ENCODE measurements at regions not wholly inside any gene's neighbourhood (a gene's known extent, or its start where the extent isn't known, plus 50 kb on each side); places are given as distances from the start of the nearest gene placed in this dataset.

- no peaks in the 10 kb centered on the region for H3K9me3 Mint-ChIP-seq
- DNase-seq (ENCODE audit: low spot score in 2 of 2, unreplicated experiment in 2 of 2), result no peak
- TF ChIP-seq, protein P1, sequence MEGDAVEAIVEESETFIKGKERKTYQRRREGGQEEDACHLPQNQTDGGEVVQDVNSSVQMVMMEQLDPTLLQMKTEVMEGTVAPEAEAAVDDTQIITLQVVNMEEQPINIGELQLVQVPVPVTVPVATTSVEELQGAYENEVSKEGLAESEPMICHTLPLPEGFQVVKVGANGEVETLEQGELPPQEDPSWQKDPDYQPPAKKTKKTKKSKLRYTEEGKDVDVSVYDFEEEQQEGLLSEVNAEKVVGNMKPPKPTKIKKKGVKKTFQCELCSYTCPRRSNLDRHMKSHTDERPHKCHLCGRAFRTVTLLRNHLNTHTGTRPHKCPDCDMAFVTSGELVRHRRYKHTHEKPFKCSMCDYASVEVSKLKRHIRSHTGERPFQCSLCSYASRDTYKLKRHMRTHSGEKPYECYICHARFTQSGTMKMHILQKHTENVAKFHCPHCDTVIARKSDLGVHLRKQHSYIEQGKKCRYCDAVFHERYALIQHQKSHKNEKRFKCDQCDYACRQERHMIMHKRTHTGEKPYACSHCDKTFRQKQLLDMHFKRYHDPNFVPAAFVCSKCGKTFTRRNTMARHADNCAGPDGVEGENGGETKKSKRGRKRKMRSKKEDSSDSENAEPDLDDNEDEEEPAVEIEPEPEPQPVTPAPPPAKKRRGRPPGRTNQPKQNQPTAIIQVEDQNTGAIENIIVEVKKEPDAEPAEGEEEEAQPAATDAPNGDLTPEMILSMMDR (IDR thresholded peaks at IDR 0.05; ENCODE audit: unreplicated experiment), result no peak
- no peaks in the 10 kb centered on the region for H3K4me1 Mint-ChIP-seq
- no peaks in the 10 kb centered on the region for H3K36me3 Mint-ChIP-seq
- H3K4me3 Mint-ChIP-seq, result no peak overlapping the region
- H3K27me3 Mint-ChIP-seq (ENCODE audit: low read depth), result peaks cover 3% of the 10 kb centered on the region
- no peak overlapping the region for H3K27ac Mint-ChIP-seq
Measured at GRCh38 chr6:40963019-40963418, 76.0 kb downstream of the UNC5CL start.

- Mint-ChIP-seq H3K4me1 (no peaks in the 10 kb centered on the region), H3K27me3 (ENCODE audit: low read depth) (peaks cover 3% of the 10 kb centered on the region), H3K27ac (no peak overlapping the region), H3K4me3 (no peak overlapping the region), H3K9me3 (no peaks in the 10 kb centered on the region), H3K36me3 (no peaks in the 10 kb centered on the region)
- DNase-seq (ENCODE audit: low spot score in 2 of 2, unreplicated experiment in 2 of 2), result no peak
- TF ChIP-seq, protein P1 (IDR thresholded peaks at IDR 0.05; ENCODE audit: unreplicated experiment), result no peak
Measured at GRCh38 chr6:40962241-40962640, 76.8 kb downstream of the UNC5CL start.

DNA sequence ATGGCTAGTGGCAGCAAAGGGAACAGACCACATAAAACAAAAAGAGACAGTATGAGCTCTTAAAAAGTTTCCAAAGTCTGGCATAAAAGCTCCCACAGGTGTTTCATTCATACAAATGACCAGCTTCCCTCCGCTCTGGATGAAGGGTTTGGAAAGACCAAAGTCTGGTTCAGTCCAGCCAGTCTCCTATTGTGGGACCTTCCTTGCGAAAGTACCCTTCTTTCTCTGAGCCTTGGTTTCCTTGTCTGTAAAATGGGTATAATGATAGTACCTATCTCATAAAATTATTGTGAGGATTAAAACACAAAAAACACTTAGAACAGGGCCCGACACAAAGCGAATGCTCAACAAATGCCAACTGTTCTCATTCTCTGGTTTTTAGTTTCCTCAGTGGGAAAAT lies 77.2 kb downstream of the UNC5CL start:
- no peak overlapping the region for H3K27ac Mint-ChIP-seq
- TF ChIP-seq, protein P1 (IDR thresholded peaks at IDR 0.05; ENCODE audit: unreplicated experiment), result no peak
- H3K4me1 Mint-ChIP-seq, result no peaks in the 10 kb centered on the region
- peaks cover 6% of the 10 kb centered on the region for H3K27me3 Mint-ChIP-seq (ENCODE audit: low read depth)
- H3K4me3 Mint-ChIP-seq, result no peak overlapping the region
- no peaks in the 10 kb centered on the region for H3K9me3 Mint-ChIP-seq
- DNase-seq (ENCODE audit: low spot score in 2 of 2, unreplicated experiment in 2 of 2), result no peak
- H3K36me3 Mint-ChIP-seq, result no peaks in the 10 kb centered on the region

DNA sequence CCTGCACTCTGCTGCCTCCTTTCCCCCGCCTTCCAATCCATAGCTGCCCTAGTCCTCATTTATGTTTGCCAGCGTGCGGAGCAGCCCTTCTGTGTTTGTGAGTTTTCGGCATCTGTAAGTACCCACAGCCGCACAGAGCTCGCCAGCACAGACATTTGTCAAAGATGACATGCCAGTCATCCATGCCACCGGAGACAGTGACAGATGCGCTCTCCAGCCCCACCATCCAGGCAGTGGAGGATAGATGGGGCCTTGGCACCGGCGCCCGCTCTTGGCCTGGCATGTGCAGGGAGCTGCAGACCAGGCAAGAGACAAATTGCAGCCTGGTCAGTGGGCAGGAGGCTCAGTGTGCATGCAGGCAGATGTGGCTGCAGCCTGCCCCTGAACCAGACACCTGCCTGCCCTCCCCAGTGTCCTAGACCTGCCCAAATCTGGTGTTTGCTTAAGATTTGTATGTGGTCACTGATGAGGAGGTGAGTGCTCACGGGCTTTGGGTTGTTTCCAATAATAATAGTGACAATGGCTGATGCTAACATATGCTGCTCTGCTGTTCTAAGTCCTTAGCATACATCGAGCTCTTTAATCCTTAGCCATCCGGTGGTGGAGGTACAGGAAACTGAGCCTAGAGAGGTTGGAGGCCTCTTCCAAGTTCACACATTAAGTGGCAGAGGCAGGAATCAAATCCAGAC lies 78.1 kb downstream of the UNC5CL start:
- Mint-ChIP-seq H3K4me3 (no peak overlapping the region), H3K27ac (no peak overlapping the region), H3K4me1 (no peaks in the 10 kb centered on the region), H3K27me3 (ENCODE audit: low read depth) (peaks cover 13% of the 10 kb centered on the region), H3K36me3 (no peaks in the 10 kb centered on the region), H3K9me3 (no peaks in the 10 kb centered on the region)
- TF ChIP-seq, protein P1 (IDR thresholded peaks at IDR 0.05; ENCODE audit: unreplicated experiment), result no peak
- DNase-seq (ENCODE audit: low spot score in 2 of 2, unreplicated experiment in 2 of 2), result no peak

- Mint-ChIP-seq H3K4me3 (no peak overlapping the region), H3K27ac (no peak overlapping the region), H3K4me1 (no peaks in the 10 kb centered on the region), H3K27me3 (ENCODE audit: low read depth) (peaks cover 15% of the 10 kb centered on the region), H3K36me3 (no peaks in the 10 kb centered on the region), H3K9me3 (no peaks in the 10 kb centered on the region)
- TF ChIP-seq, protein P1 (IDR thresholded peaks at IDR 0.05; ENCODE audit: unreplicated experiment), result no peak
- DNase-seq (ENCODE audit: low spot score in 2 of 2, unreplicated experiment in 2 of 2), result no peak
Measured at GRCh38 chr6:40959781-40960327, 79.2 kb downstream of the UNC5CL start.
